Loucy (cell line): ENCODE measurements at regions not wholly inside any gene's neighbourhood (a gene's known extent, or its start where the extent isn't known, plus 50 kb on each side); places are given as distances from the start of the nearest gene placed in this dataset.

ENCODE experiments used
- CTCF ChIP-seq: fragments of 200-600 bp; sonication (generic); conservative IDR thresholded peaks from 2 replicates; pipeline ENCODE4 v1.5.1; 2014; ENCODE audit warnings: mild to moderate bottlenecking, antibody characterized with exemption, low read length
- EZH2phosphoT487 ChIP-seq: fragments of 200-600 bp; IDR thresholded peaks from 2 replicates; pipeline ENCODE4 v1.6.1; 2018; ENCODE audit warnings: antibody characterized with exemption, mild to moderate bottlenecking, moderate library complexity, borderline replicate concordance

- TF ChIP-seq CTCF (no peak), EZH2phosphoT487 (no peak)
Measured at GRCh38 chr6:45816674-45817297, 198.9 kb downstream of the CLIC5 start.
